A673 (cell line): ENCODE measurements at regions not wholly inside any gene's neighbourhood (a gene's known extent, or its start where the extent isn't known, plus 50 kb on each side); places are given as distances from the start of the nearest gene placed in this dataset.

ENCODE experiments used
- CTCF ChIP-seq: fragments of 300-800, 200-600 bp; sonication (generic); conservative IDR thresholded peaks from 2 replicates; pipeline ENCODE4 v1.5.1; 2017; ENCODE audit warnings: low read depth, mild to moderate bottlenecking, antibody characterized with exemption, low read length, moderate library complexity, mixed read lengths
- EZH2 ChIP-seq: fragments of 200-600 bp; sonication (generic); IDR thresholded peaks from 2 replicates; pipeline ENCODE4 v1.6.1; 2017; ENCODE audit warnings: borderline replicate concordance, low read depth, mild to moderate bottlenecking, mixed read lengths, antibody characterized with exemption, low read length; ENCODE audit not compliant: poor library complexity, severe bottlenecking

GRCh38 chr11:69557266-69557665 lies 75.8 kb downstream of the LINC01488 start:
- TF ChIP-seq EZH2 (no peak), CTCF (no peak)
